ENCODE measurements at regions not wholly inside any gene's neighbourhood (a gene's known extent, or its start where the extent isn't known, plus 50 kb on each side); places are given as distances from the start of the nearest gene placed in this dataset.

- TF ChIP-seq, protein P1, sequence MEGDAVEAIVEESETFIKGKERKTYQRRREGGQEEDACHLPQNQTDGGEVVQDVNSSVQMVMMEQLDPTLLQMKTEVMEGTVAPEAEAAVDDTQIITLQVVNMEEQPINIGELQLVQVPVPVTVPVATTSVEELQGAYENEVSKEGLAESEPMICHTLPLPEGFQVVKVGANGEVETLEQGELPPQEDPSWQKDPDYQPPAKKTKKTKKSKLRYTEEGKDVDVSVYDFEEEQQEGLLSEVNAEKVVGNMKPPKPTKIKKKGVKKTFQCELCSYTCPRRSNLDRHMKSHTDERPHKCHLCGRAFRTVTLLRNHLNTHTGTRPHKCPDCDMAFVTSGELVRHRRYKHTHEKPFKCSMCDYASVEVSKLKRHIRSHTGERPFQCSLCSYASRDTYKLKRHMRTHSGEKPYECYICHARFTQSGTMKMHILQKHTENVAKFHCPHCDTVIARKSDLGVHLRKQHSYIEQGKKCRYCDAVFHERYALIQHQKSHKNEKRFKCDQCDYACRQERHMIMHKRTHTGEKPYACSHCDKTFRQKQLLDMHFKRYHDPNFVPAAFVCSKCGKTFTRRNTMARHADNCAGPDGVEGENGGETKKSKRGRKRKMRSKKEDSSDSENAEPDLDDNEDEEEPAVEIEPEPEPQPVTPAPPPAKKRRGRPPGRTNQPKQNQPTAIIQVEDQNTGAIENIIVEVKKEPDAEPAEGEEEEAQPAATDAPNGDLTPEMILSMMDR (IDR thresholded peaks at IDR 0.05; ENCODE audit: borderline replicate concordance, extremely low read depth, low read length, poor library complexity, severe bottlenecking) = no peak
- no peak for TF ChIP-seq EZH2 (IDR thresholded peaks at IDR 0.05; ENCODE audit: borderline replicate concordance, low read depth, low read length, severe bottlenecking)
- no peak overlapping the region for H3K4me2 ChIP-seq (ENCODE audit: insufficient read depth, low read length)
- H3K36me3 ChIP-seq (ENCODE audit: insufficient read depth, low read length) = no peaks in the 10 kb centered on the region
- H4K20me1 ChIP-seq (ENCODE audit: insufficient read depth, low read length) = no peaks in the 10 kb centered on the region
- H3K79me2 ChIP-seq (ENCODE audit: insufficient read depth, low read length) = no peaks in the 10 kb centered on the region
- ATAC-seq (ENCODE audit: insufficient read depth, low read depth) = no peak
- DNase-seq = no peak
- no peaks in the 10 kb centered on the region for H3K9me3 ChIP-seq (ENCODE audit: insufficient read depth, low read length, severe bottlenecking)
- no peak overlapping the region for H2AFZ ChIP-seq (ENCODE audit: low read depth, low read length)
- no peaks in the 10 kb centered on the region for H3K4me1 ChIP-seq (ENCODE audit: insufficient read depth, low read length)
- H3K9ac ChIP-seq (ENCODE audit: low read depth, low read length) = no peak overlapping the region
- no peak overlapping the region for H3K4me3 ChIP-seq (ENCODE audit: low read depth in 1 of 2, low read length in 2 of 2)
- no peak overlapping the region for H3K27ac ChIP-seq (ENCODE audit: low read length)
- H3K27me3 ChIP-seq (ENCODE audit: insufficient read depth, low read length, poor library complexity) = no peaks in the 10 kb centered on the region
Measured at GRCh38 chr3:102200126-102200525, 234.7 kb upstream of the ZPLD1 start.

GRCh38 chr3:102200560-102200959 is 234.3 kb upstream of the ZPLD1 start:
- Histone ChIP-seq H3K4me1 (ENCODE audit: insufficient read depth, low read length) (no peaks in the 10 kb centered on the region), H3K27me3 (ENCODE audit: insufficient read depth, low read length, poor library complexity) (no peaks in the 10 kb centered on the region), H3K4me2 (ENCODE audit: insufficient read depth, low read length) (no peak overlapping the region), H3K79me2 (ENCODE audit: insufficient read depth, low read length) (no peaks in the 10 kb centered on the region), H3K9ac (ENCODE audit: low read depth, low read length) (no peak overlapping the region), H3K9me3 (ENCODE audit: insufficient read depth, low read length, severe bottlenecking) (no peaks in the 10 kb centered on the region), H3K36me3 (ENCODE audit: insufficient read depth, low read length) (no peaks in the 10 kb centered on the region), H2AFZ (ENCODE audit: low read depth, low read length) (no peak overlapping the region), H4K20me1 (ENCODE audit: insufficient read depth, low read length) (no peaks in the 10 kb centered on the region), H3K27ac (ENCODE audit: low read length) (no peak overlapping the region), H3K4me3 (ENCODE audit: low read depth in 1 of 2, low read length in 2 of 2) (no peak overlapping the region)
- TF ChIP-seq, protein P1 (IDR thresholded peaks at IDR 0.05; ENCODE audit: borderline replicate concordance, extremely low read depth, low read length, poor library complexity, severe bottlenecking) = no peak
- TF ChIP-seq EZH2 (IDR thresholded peaks at IDR 0.05; ENCODE audit: borderline replicate concordance, low read depth, low read length, severe bottlenecking) = no peak
- DNase-seq = no peak
- ATAC-seq (ENCODE audit: insufficient read depth, low read depth) = no peak

DNA sequence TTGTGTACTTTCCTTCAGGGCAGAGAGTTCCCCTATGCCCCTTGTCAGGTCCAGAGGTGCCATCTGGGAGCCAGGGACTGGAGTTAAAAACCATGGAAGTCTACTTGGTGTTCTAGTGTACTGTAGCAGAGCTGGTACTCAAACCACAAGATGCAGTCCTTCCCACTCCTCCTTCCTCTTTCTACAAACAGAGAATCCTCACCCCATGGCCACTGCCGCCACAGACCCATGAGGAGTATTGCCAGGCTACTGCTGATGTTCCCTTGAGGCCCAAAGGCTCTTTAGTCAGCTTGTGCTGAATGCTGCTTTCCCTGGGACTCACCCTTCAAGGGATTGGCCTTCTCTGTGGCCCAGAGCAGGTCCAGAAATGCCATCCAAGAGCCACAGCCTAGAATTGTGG is 229.2 kb upstream of the ZPLD1 start:
- no peak for DNase-seq
- H3K27ac ChIP-seq (ENCODE audit: low read length) = no peak overlapping the region
- H3K36me3 ChIP-seq (ENCODE audit: insufficient read depth, low read length) = no peaks in the 10 kb centered on the region
- no peaks in the 10 kb centered on the region for H3K9me3 ChIP-seq (ENCODE audit: insufficient read depth, low read length, severe bottlenecking)
- H3K27me3 ChIP-seq (ENCODE audit: insufficient read depth, low read length, poor library complexity) = no peaks in the 10 kb centered on the region
- no peak overlapping the region for H3K4me2 ChIP-seq (ENCODE audit: insufficient read depth, low read length)
- no peak overlapping the region for H2AFZ ChIP-seq (ENCODE audit: low read depth, low read length)
- H3K9ac ChIP-seq (ENCODE audit: low read depth, low read length) = no peak overlapping the region
- no peaks in the 10 kb centered on the region for H4K20me1 ChIP-seq (ENCODE audit: insufficient read depth, low read length)
- ATAC-seq (ENCODE audit: insufficient read depth, low read depth) = no peak
- TF ChIP-seq EZH2 (IDR thresholded peaks at IDR 0.05; ENCODE audit: borderline replicate concordance, low read depth, low read length, severe bottlenecking) = no peak
- TF ChIP-seq, protein P1 (IDR thresholded peaks at IDR 0.05; ENCODE audit: borderline replicate concordance, extremely low read depth, low read length, poor library complexity, severe bottlenecking) = no peak
- no peaks in the 10 kb centered on the region for H3K79me2 ChIP-seq (ENCODE audit: insufficient read depth, low read length)
- no peak overlapping the region for H3K4me3 ChIP-seq (ENCODE audit: low read depth in 1 of 2, low read length in 2 of 2)
- H3K4me1 ChIP-seq (ENCODE audit: insufficient read depth, low read length) = no peaks in the 10 kb centered on the region

GRCh38 chr3:102206511-102207031 is 228.2 kb upstream of the ZPLD1 start:
- no peak overlapping the region for H3K27ac ChIP-seq (ENCODE audit: low read length)
- H3K4me3 ChIP-seq (ENCODE audit: low read depth in 1 of 2, low read length in 2 of 2) = no peak overlapping the region
- no peaks in the 10 kb centered on the region for H3K79me2 ChIP-seq (ENCODE audit: insufficient read depth, low read length)
- DNase-seq (no peak), ATAC-seq (ENCODE audit: insufficient read depth, low read depth) (no peak)
- TF ChIP-seq, protein P1 (IDR thresholded peaks at IDR 0.05; ENCODE audit: borderline replicate concordance, extremely low read depth, low read length, poor library complexity, severe bottlenecking) = no peak
- no peak overlapping the region for H3K4me2 ChIP-seq (ENCODE audit: insufficient read depth, low read length)
- no peaks in the 10 kb centered on the region for H3K4me1 ChIP-seq (ENCODE audit: insufficient read depth, low read length)
- no peaks in the 10 kb centered on the region for H3K9me3 ChIP-seq (ENCODE audit: insufficient read depth, low read length, severe bottlenecking)
- H3K9ac ChIP-seq (ENCODE audit: low read depth, low read length) = no peak overlapping the region
- no peaks in the 10 kb centered on the region for H3K27me3 ChIP-seq (ENCODE audit: insufficient read depth, low read length, poor library complexity)
- no peaks in the 10 kb centered on the region for H3K36me3 ChIP-seq (ENCODE audit: insufficient read depth, low read length)
- H2AFZ ChIP-seq (ENCODE audit: low read depth, low read length) = no peak overlapping the region
- no peaks in the 10 kb centered on the region for H4K20me1 ChIP-seq (ENCODE audit: insufficient read depth, low read length)

Data from DND-41 (cell line).